Activated T-cell treated with anti-CD3 and anti-CD28 coated beads for 24 hours (primary cell): ENCODE measurements at regions not wholly inside any gene's neighbourhood (a gene's known extent, or its start where the extent isn't known, plus 50 kb on each side); places are given as distances from the start of the nearest gene placed in this dataset.
A peak's percentile ranks its signal among the peaks of the same experiment; 100 is the strongest.

Source experiments
- DNase-seq: peaks from one replicate; pipeline ENCODE4 v3.0.0-alpha.2; 2020; ENCODE audit warnings: low read depth

- DNase-seq: no peak
These were observed 131.9 kb downstream of the MRPL36 start for GRCh38 chr5:1667648-1668140.

- no peak for DNase-seq
These were observed 132.6 kb downstream of the MRPL36 start for GRCh38 chr5:1666812-1667588.

GRCh38 chr5:1666221-1666620 is 133.4 kb downstream of the MRPL36 start:
- DNase-seq: no peak

- DNase-seq: no peak
These were observed 133.8 kb downstream of the MRPL36 start for GRCh38 chr5:1665803-1666202.

GRCh38 chr5:1665231-1665630 is 134.4 kb downstream of the MRPL36 start:
- no peak for DNase-seq

GRCh38 chr5:1663186-1663585 is 136.5 kb downstream of the MRPL36 start:
- no peak for DNase-seq

GRCh38 chr5:1662559-1663085 is 137.0 kb downstream of the MRPL36 start:
- no peak for DNase-seq

GRCh38 chr5:1661831-1662558 is 137.6 kb downstream of the MRPL36 start:
- DNase-seq: no peak

GRCh38 chr5:1661311-1661710 is 137.6 kb upstream of the LPCAT1 start:
- no peak for DNase-seq

GRCh38 chr5:1660511-1660910 is 136.8 kb upstream of the LPCAT1 start:
- DNase-seq: no peak

GRCh38 chr5:1660001-1660400 is 136.2 kb upstream of the LPCAT1 start:
- no peak for DNase-seq

GRCh38 chr5:1659100-1659981 is 135.6 kb upstream of the LPCAT1 start:
- no peak for DNase-seq

GRCh38 chr5:1658665-1659064 is 134.9 kb upstream of the LPCAT1 start:
- no peak for DNase-seq

GRCh38 chr5:1657161-1657741 is 133.5 kb upstream of the LPCAT1 start:
- no peak for DNase-seq

GRCh38 chr5:1656271-1656975 is 132.7 kb upstream of the LPCAT1 start:
- no peak for DNase-seq

GRCh38 chr5:1655496-1656270 is 131.9 kb upstream of the LPCAT1 start:
- DNase-seq: no peak

GRCh38 chr5:1654786-1655495 is 131.2 kb upstream of the LPCAT1 start:
- DNase-seq: no peak

- peak; percentile 35 for DNase-seq
These were observed 130.2 kb upstream of the LPCAT1 start for GRCh38 chr5:1653698-1654651.
